DMS 273 (cell line): ENCODE measurements at regions not wholly inside any gene's neighbourhood (a gene's known extent, or its start where the extent isn't known, plus 50 kb on each side); places are given as distances from the start of the nearest gene placed in this dataset.

Experiments
- DNase-seq: peaks from one replicate; lab custom pipeline; 2025; ENCODE audit not compliant: unreplicated experiment; lab: John Stamatoyannopoulos, UW

DNA sequence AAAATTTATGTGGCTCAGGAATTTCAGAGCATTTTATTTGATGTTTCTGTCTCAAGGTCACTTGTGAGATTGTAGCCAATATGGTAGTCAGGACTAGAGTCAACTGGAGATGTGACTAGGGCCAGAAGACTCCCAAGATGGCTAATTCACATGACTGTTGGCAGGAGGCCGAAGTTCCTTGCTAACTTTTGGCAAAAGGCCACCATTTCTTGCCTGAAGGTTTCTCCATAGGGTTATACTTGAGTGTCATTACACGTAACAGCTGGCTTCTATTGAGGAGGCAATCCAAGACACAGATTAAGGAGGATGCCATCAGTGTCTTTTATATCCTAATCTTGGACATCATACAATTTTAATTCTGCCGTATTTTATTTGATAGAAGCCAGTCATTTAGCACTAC lies 162.3 kb upstream of the MAOA start:
- peak; percentile 41 for DNase-seq

DNA sequence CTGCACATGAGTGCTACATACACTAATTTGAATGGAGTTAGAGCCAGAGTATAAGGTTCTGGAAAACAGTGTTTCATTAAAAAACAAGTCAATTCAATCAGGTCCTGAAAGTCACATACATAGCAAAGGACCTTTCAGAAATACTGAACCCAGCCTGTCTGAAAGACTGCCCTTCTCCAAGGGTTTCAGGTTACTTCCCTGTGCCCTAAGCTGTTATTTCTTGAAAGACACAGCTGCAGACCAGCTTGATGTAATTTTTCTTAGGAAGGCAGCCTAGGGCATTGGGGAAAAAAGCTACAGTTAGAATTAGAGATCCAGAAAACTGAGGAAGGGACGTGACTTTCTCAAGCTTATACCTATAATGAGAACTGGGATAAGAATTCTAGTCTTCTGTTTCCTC lies 155.9 kb upstream of the MAOA start:
- DNase-seq = no peak

- DNase-seq = no peak
These were observed 155.0 kb upstream of the MAOA start for GRCh38 chrX:43500996-43501694.

- DNase-seq = no peak
These were observed 151.7 kb upstream of the MAOA start for GRCh38 chrX:43504394-43504793.

DNA sequence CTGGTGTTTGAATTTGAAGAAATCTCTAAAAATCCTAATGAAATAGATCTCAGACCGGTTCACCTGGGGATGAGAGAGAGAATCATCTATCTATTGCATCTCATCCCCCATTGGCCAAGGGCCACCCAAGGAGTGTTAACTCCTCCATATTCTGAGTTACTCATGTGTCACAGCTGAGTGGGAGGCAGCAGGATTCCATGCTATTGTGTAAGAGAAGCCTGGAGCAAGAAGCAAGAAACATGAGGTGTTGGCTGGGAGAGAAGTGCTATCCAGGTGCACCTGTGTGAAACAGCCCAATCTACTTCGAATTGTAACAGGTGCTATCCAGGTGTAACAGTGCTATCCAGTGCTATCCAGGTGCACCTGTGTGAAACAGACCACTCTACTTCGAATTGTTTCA lies 150.3 kb upstream of the MAOA start:
- no peak for DNase-seq

DNA sequence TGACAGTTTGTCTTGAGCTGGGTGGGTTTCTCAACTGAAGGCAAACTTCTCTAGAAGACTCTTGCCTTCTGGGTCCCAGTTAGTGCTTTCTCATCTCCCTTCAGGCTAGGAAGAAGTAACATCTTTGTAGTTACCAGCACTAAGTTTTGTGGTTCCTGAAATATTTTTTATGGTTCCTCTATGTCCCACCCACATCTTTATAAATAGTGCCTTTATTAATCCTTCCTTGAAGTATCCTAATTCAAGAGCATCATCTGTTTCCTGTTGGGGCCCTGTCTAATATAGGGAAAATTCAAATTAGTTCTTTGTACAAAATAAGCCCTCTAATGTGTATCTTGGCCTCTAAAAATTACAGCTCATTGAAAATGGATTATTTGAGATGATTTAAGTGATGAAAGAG lies 147.4 kb upstream of the MAOA start:
- DNase-seq = no peak

- DNase-seq = no peak
These were observed 145.9 kb upstream of the MAOA start for GRCh38 chrX:43510209-43510608.

- DNase-seq = no peak
These were observed 143.0 kb upstream of the MAOA start for GRCh38 chrX:43513085-43513484.

GRCh38 chrX:43514820-43515219 lies 141.3 kb upstream of the MAOA start:
- DNase-seq = no peak

DNA sequence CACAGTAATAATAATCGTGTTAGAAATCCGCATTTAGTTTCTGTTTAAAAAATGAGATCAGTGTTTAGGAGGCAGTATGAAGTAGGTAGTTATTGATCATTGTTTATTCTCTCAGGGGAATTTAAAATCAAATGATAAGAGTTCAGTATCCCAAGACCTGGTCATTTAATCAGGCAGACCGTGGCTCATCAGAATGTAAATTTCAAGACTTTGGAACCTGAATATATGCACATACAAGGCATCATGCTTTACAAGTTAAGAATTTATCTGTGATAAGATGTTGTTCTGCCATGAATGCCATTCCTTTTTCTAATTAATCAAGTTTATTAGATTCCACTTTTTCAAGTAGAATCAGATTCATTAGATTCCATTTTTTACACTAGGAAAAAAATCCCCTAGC lies 133.5 kb upstream of the MAOA start:
- no peak for DNase-seq

DNA sequence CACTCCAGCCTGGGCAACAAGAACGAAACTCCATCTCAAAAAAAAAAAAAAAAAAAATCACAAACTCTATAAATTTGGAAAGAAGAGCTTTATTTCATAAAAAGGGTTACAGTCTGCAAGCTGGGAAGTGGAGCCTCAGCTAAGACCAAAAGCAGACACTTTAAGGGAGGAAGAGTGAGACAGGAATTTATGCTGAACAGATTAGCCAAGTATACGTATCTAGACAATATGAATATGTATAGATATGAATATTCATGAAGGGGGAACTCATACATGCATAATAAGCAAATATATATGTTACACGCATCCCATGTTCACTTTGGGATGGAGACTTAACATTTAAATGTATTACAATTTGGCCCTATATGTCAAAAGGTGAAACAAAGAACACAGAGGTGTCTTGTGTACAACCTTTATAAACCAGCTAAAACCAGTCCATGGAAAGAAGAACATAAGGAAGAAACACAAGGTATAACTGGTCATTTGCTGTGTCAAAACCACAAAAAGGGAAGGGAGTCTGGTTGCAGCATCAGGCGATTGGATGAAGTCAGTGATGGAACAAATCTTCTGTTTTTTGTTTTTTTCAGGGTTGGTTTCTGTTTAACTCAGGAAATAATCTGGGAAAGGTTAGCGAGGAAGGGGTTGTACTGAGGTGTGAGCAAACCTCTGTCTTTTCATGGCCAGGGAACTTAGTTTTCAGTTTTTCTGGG lies 130.0 kb upstream of the MAOA start:
- no peak for DNase-seq

DNA sequence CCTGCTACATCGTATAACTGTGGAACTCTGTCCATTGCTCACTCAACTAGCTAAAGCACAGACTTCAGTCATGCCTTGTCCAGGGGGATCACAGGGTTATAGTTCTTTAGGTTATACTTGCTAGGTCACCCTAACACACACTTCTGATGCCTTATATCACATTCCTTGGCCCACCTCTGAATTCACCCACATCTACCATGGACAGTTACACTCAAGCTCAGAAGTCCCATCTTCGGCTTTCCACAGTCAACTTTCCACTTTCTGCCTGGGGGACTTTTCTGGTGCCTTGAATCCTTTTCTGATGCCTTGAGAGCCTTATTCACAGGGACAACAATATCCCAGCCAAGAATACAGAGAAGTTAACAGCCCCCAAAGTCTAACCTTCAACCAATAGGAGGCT lies 129.2 kb upstream of the MAOA start:
- no peak for DNase-seq

DNA sequence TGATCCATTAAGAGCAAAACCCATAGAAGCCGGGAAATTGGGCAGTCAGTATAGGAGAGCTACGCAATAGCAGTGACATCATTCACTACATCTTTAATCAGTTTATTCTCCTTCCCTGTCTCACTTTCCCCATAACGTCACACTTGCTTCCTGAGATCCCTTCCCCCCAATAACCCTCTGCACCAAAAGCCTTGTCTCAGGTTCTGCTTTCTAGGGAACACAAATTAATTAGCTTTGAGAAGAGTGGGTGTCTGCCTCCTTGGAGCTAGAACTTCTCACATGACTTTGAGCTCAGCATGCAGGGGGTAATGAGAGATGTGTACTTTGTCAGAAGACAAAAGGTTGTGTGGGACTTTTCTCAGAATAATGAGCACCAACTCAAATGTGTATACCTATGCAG lies 128.3 kb upstream of the MAOA start:
- no peak for DNase-seq

DNA sequence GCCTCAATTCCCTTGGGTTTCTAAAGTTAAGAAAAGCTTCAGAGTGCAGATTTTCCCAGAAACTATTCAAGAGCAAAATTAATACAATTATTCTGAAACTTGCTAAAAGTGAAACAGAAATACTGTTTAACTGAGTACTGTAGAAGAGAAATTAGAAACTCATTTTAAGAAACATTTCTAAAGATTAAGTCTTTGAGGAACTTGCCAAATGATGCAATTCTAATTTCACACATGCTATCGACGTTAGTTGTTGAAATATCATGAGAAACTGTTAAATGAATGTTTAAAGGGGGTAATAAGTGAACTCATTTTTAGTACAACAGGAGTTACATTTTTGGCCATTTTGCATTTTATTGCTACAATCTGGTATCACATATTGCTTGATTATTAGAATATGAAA lies 125.3 kb upstream of the MAOA start:
- no peak for DNase-seq

- DNase-seq = no peak
These were observed 115.8 kb upstream of the MAOA start for GRCh38 chrX:43540318-43540717.

DNA sequence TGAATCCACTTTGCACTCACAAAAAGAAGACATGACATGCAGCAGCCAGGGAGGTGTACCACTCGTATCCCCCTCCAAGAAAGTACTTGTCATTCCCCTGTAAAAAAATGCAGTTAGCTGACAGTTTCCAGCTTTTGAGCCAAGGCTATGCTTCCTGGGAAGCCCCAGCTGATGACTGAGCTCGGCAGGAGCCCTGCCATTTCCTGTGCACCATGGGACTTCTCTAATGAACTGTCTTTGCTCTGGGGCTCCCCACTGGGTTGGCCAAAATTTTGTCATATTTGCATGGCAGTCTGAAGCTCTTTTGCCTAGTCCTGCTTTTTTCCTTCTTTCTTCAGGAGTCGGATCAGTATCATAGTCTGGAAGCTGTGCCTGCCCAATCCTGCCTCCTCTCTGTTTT lies 104.5 kb upstream of the MAOA start:
- DNase-seq = no peak

DNA sequence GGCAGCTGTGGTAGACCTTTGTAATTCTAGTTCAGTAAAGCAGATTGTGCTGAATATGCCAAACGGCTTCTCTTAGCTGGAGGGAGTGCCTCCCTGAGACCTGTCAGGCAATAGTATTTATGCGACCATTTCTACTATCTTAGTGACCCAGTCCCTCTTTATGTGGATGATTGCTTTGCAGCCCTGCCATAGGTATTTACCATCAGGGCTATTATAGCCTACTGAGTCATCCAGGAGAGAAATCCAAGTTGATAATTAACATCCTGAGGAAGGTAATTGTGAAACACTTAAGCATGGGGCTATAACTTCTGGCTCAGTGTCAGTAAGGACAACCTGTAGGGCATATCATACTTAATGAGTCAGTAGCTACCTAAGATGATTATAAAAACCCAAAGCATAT lies 103.9 kb upstream of the MAOA start:
- DNase-seq = no peak

DNA sequence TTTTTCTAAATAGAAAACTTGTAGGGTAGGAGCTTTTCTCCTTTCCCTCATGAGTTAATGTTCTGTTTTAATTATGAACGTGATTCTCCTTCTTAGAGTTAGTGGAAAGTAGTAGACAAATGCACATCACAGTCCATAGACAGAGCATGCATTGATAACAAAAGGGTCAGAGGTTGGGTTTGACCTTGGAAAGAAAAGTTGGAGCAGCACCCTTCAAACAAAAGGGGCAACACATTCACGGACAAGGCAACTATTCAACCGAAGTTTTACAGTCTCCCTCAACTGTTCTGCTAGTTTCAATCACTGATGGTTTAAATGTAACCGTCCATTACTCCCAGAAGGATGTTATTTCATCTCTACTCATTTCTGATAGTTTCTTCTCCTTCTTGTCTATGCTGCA lies 103.4 kb upstream of the MAOA start:
- no peak for DNase-seq

DNA sequence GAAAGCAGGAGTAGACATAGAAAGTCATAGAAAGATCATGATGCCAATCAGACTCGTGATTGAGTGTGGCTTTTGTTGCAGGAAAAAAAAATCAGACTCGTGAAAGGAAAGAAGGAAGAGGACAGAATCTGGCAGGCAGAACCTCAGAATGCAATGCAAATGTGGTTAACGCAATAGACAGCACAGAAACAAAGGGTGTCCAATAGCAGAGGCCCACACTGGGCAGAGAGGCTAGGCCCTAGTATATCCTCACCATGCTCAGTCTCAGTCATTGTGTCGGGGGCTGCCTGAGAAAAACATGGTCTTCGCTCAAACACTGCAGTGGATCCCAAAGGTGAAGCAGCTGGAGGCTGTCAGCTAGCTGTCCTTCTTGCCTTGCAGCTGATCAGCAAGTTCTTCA lies 102.8 kb upstream of the MAOA start:
- no peak for DNase-seq

DNA sequence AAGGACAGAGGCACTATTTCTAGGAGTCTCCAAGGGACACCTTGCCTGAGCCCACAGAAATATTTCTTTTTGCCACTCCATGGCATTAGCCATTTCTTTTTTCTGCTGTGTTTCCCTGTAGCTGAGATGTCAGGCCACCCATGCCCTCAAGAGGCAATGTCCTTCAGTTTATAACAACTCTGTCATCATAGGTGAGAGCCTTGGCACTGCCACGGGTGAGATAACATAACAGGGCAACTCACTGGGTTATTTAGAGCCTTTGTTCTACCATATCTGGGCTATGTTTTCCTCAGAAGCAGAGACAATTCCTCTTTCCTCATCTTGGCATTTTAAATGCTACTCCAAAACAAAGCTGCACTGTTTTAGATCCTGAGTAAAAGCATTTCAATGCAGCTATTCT lies 99.9 kb upstream of the MAOA start:
- no peak for DNase-seq

DNA sequence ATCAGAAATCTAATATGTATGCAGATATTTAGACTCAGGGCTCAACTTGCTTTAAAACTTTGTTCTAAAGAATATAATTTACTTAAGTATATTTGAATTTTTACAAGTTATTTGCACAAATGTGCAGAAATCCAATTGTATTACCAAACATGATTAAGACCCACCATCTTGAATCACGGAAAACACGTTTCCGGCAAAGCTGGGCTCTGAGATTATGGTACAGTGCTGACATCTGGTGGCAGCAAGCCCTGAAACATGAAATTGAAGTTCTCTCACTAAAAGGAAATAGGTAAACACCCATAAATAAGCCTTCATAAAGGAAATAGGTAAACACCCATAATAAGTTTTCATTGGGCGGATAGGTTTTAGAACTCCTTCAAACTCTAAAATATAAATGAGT lies 98.3 kb upstream of the MAOA start:
- peak; percentile 82 for DNase-seq

DNA sequence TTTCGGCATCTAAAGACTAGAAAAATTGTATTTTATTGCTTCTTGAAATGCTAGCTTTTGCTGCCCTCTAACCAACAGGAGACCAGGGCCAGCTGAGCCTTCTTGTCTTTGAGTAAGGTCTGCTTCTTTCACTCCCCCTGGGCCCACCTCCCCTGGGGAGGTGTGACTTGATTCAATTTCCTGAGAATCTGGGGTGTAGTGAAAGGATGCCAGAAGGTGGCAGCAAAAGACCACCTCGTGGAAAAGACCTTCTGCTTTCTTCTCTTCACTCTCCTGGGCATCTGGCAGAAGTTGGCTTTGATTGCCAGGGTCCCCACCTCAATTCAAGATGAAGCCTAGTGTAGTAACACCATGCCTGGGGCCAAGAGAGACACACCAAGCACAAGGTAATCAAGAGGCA lies 96.5 kb upstream of the MAOA start:
- peak; percentile 72 for DNase-seq
